ENCODE measurements at regions not wholly inside any gene's neighbourhood (a gene's known extent, or its start where the extent isn't known, plus 50 kb on each side); places are given as distances from the start of the nearest gene placed in this dataset.

- TF ChIP-seq, protein P1, sequence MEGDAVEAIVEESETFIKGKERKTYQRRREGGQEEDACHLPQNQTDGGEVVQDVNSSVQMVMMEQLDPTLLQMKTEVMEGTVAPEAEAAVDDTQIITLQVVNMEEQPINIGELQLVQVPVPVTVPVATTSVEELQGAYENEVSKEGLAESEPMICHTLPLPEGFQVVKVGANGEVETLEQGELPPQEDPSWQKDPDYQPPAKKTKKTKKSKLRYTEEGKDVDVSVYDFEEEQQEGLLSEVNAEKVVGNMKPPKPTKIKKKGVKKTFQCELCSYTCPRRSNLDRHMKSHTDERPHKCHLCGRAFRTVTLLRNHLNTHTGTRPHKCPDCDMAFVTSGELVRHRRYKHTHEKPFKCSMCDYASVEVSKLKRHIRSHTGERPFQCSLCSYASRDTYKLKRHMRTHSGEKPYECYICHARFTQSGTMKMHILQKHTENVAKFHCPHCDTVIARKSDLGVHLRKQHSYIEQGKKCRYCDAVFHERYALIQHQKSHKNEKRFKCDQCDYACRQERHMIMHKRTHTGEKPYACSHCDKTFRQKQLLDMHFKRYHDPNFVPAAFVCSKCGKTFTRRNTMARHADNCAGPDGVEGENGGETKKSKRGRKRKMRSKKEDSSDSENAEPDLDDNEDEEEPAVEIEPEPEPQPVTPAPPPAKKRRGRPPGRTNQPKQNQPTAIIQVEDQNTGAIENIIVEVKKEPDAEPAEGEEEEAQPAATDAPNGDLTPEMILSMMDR (IDR thresholded peaks at IDR 0.05; ENCODE audit: insufficient read depth, low read depth, low read length) = no peak
- TF ChIP-seq EZH2 (IDR thresholded peaks at IDR 0.05; ENCODE audit: insufficient read depth, low read length) = no peak
Observed at GRCh38 chr9:108016446-108016845, 526.9 kb upstream of the KLF4 start.

Data from astrocyte (in vitro differentiated cells and primary cell).